ENCODE measurements at regions not wholly inside any gene's neighbourhood (a gene's known extent, or its start where the extent isn't known, plus 50 kb on each side); places are given as distances from the start of the nearest gene placed in this dataset.
"Not testable (repeated sequence)": the region's sequence is repeated elsewhere in the genome, so short reads cannot be mapped to it uniquely, and the experiment has no call there.

DNA sequence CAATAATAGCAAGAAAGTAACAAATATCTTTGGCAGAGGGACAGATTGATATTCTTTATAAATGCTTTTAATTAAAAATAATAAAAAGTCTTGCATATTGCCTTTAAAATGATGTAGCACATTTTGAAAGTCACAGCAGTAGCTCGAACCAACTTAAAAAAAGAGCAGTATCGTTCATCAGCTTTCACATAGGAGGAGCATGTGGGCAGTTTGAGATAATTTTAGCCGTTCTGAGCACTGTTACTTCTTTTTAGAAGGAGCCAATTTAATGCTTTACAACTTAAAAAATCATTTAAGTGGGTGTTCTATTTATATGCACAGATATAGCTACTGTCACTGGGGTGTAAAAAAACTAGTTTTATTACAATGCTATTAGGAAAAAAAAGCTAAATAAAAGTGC lies 622.7 kb upstream of the GBE1 start:
- ATAC-seq (no peak), DNase-seq (no peak)
- no peaks in the 10 kb centered on the region for H3K9me3 Mint-ChIP-seq (ENCODE audit: insufficient read depth)
- POLR2A ChIA-PET, result no interaction called here
- CTCF ChIA-PET, result no interaction called here
- no peaks in the 10 kb centered on the region for H3K4me1 Mint-ChIP-seq (ENCODE audit: low read depth)
- no peaks in the 10 kb centered on the region for H3K36me3 Mint-ChIP-seq (ENCODE audit: low read depth)
- no peak overlapping the region for H3K27ac Mint-ChIP-seq
- no peak overlapping the region for H3K4me3 Mint-ChIP-seq
- H3K27me3 Mint-ChIP-seq (ENCODE audit: low read depth), result no peaks in the 10 kb centered on the region

- no peak for ATAC-seq
- Mint-ChIP-seq H3K36me3 (ENCODE audit: low read depth) (no peaks in the 10 kb centered on the region), H3K27ac (no peak overlapping the region), H3K27me3 (ENCODE audit: low read depth) (no peaks in the 10 kb centered on the region), H3K4me1 (ENCODE audit: low read depth) (no peaks in the 10 kb centered on the region), H3K4me3 (no peak overlapping the region), H3K9me3 (ENCODE audit: insufficient read depth) (peaks cover 8% of the 10 kb centered on the region)
- POLR2A ChIA-PET, result no interaction called here
- no peak for DNase-seq
- CTCF ChIA-PET, result no interaction called here
Observed at GRCh38 chr3:82382831-82383230, 621.4 kb upstream of the GBE1 start.

GRCh38 chr3:82378392-82378791 lies 616.9 kb upstream of the GBE1 start:
- CTCF ChIA-PET, result no interaction called here
- no peak for DNase-seq
- Mint-ChIP-seq H3K4me3 (no peak overlapping the region), H3K4me1 (ENCODE audit: low read depth) (no peaks in the 10 kb centered on the region), H3K36me3 (ENCODE audit: low read depth) (peaks cover 5% of the 10 kb centered on the region), H3K27ac (no peak overlapping the region), H3K27me3 (ENCODE audit: low read depth) (no peaks in the 10 kb centered on the region), H3K9me3 (ENCODE audit: insufficient read depth) (peaks cover 33% of the 10 kb centered on the region)
- POLR2A ChIA-PET, result no interaction called here
- ATAC-seq, result no peak

DNA sequence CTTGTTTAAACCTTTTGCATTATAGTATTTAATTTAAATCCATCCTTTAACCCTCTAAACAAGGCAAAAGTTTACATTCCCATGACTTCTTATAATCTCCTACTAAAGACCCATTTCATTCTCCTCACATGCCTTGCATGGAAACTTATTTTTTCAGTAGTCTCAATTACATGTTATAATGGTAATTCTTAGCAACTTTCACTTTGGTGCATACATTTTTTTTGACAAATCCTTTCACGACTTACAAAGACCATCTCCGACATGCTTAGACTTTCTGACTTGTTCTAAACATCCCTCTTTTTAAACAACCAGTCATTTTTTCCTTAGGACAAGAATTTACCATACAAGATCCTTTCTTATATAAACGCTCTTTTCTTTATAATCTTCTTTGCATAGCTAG lies 615.4 kb upstream of the GBE1 start:
- DNase-seq (no peak), ATAC-seq (no peak)
- H3K36me3 Mint-ChIP-seq (ENCODE audit: low read depth), result peaks cover 5% of the 10 kb centered on the region
- no peak overlapping the region for H3K4me3 Mint-ChIP-seq
- ChIA-PET CTCF (no interaction called here), POLR2A (no interaction called here)
- no peaks in the 10 kb centered on the region for H3K4me1 Mint-ChIP-seq (ENCODE audit: low read depth)
- peaks cover 33% of the 10 kb centered on the region for H3K9me3 Mint-ChIP-seq (ENCODE audit: insufficient read depth)
- H3K27me3 Mint-ChIP-seq (ENCODE audit: low read depth), result no peaks in the 10 kb centered on the region
- H3K27ac Mint-ChIP-seq, result no peak overlapping the region

DNA sequence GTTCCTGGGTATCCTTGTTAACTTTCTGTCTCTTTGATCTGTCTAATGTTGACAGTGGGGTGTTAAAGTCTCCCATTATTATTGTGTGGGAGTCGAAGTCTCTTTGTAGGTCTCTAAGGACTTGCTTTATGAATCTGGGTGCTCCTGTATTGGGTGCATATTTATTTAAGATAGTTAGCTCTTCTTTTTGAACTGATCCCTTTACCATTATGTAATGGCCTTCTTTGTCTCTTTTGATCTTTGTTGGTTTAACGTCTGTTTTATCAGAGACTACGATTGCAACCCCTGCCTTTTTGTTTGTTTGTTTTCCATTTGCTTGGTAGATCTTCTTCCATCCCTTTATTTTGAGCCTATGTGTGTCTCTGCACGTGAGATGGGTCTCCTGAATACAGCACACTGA lies 612.4 kb upstream of the GBE1 start:
- H3K27ac Mint-ChIP-seq; H3K27me3 Mint-ChIP-seq (ENCODE audit: low read depth); H3K36me3 Mint-ChIP-seq (ENCODE audit: low read depth); H3K4me3 Mint-ChIP-seq; POLR2A ChIA-PET; H3K4me1 Mint-ChIP-seq (ENCODE audit: low read depth); DNase-seq; CTCF ChIA-PET; ATAC-seq: not testable (repeated sequence)
- peaks cover 30% of the 10 kb centered on the region for H3K9me3 Mint-ChIP-seq (ENCODE audit: insufficient read depth)

GRCh38 chr3:82364827-82365226 lies 603.4 kb upstream of the GBE1 start:
- POLR2A ChIA-PET, result no interaction called here

GRCh38 chr3:82363131-82363530 lies 601.7 kb upstream of the GBE1 start:
- H3K27me3 Mint-ChIP-seq (ENCODE audit: low read depth), result no peaks in the 10 kb centered on the region
- no peak for DNase-seq
- ChIA-PET CTCF (no interaction called here), POLR2A (no interaction called here)
- ATAC-seq, result no peak
- H3K36me3 Mint-ChIP-seq (ENCODE audit: low read depth), result no peaks in the 10 kb centered on the region
- no peaks in the 10 kb centered on the region for H3K9me3 Mint-ChIP-seq (ENCODE audit: insufficient read depth)
- H3K4me1 Mint-ChIP-seq (ENCODE audit: low read depth), result no peaks in the 10 kb centered on the region
- H3K4me3 Mint-ChIP-seq, result no peak overlapping the region
- H3K27ac Mint-ChIP-seq, result no peak overlapping the region

More at GRCh38 chr3:82364827-82365226, 603.4 kb upstream of the GBE1 start:
- H3K4me1 Mint-ChIP-seq (ENCODE audit: low read depth), result no peaks in the 10 kb centered on the region
- no peaks in the 10 kb centered on the region for H3K9me3 Mint-ChIP-seq (ENCODE audit: insufficient read depth)
- no peak overlapping the region for H3K27ac Mint-ChIP-seq
- H3K27me3 Mint-ChIP-seq (ENCODE audit: low read depth), result no peaks in the 10 kb centered on the region
- DNase-seq (no peak), ATAC-seq (no peak)
- CTCF ChIA-PET, result no interaction called here
- no peak overlapping the region for H3K4me3 Mint-ChIP-seq
- H3K36me3 Mint-ChIP-seq (ENCODE audit: low read depth), result no peaks in the 10 kb centered on the region

GRCh38 chr3:82355228-82355627 lies 593.8 kb upstream of the GBE1 start:
- Mint-ChIP-seq H3K36me3 (ENCODE audit: low read depth) (no peaks in the 10 kb centered on the region), H3K27ac (no peak overlapping the region), H3K4me1 (ENCODE audit: low read depth) (no peaks in the 10 kb centered on the region), H3K4me3 (no peak overlapping the region), H3K9me3 (ENCODE audit: insufficient read depth) (peaks cover 9% of the 10 kb centered on the region), H3K27me3 (ENCODE audit: low read depth) (no peaks in the 10 kb centered on the region)
- POLR2A ChIA-PET, result no interaction called here
- DNase-seq, result no peak
- CTCF ChIA-PET, result no interaction called here
- ATAC-seq, result no peak

GRCh38 chr3:82354228-82354627 lies 592.8 kb upstream of the GBE1 start:
- POLR2A ChIA-PET, result no interaction called here
- CTCF ChIA-PET, result no interaction called here
- Mint-ChIP-seq H3K27me3 (ENCODE audit: low read depth) (no peaks in the 10 kb centered on the region), H3K27ac (no peak overlapping the region), H3K36me3 (ENCODE audit: low read depth) (no peaks in the 10 kb centered on the region), H3K9me3 (ENCODE audit: insufficient read depth) (peaks cover 13% of the 10 kb centered on the region), H3K4me3 (no peak overlapping the region), H3K4me1 (ENCODE audit: low read depth) (no peaks in the 10 kb centered on the region)
- no peak for DNase-seq
- ATAC-seq, result no peak

- POLR2A ChIA-PET, result no interaction called here
- H3K4me1 Mint-ChIP-seq (ENCODE audit: low read depth), result no peaks in the 10 kb centered on the region
- CTCF ChIA-PET, result no interaction called here
- peaks cover 13% of the 10 kb centered on the region for H3K9me3 Mint-ChIP-seq (ENCODE audit: insufficient read depth)
- no peak overlapping the region for H3K27ac Mint-ChIP-seq
- H3K36me3 Mint-ChIP-seq (ENCODE audit: low read depth), result no peaks in the 10 kb centered on the region
- ATAC-seq, result no peak
- DNase-seq, result no peak
- H3K27me3 Mint-ChIP-seq (ENCODE audit: low read depth), result no peaks in the 10 kb centered on the region
- no peak overlapping the region for H3K4me3 Mint-ChIP-seq
Observed at GRCh38 chr3:82353306-82354171, 592.1 kb upstream of the GBE1 start.

GRCh38 chr3:82347585-82347984 lies 586.1 kb upstream of the GBE1 start:
- ChIA-PET POLR2A (no interaction called here), CTCF (no interaction called here)
- Mint-ChIP-seq H3K36me3 (ENCODE audit: low read depth) (no peaks in the 10 kb centered on the region), H3K9me3 (ENCODE audit: insufficient read depth) (peaks cover 13% of the 10 kb centered on the region), H3K4me1 (ENCODE audit: low read depth) (no peaks in the 10 kb centered on the region), H3K27me3 (ENCODE audit: low read depth) (no peaks in the 10 kb centered on the region), H3K4me3 (no peak overlapping the region), H3K27ac (no peak overlapping the region)
- DNase-seq, result no peak
- ATAC-seq, result no peak

GRCh38 chr3:82342521-82342920 lies 581.1 kb upstream of the GBE1 start:
- ATAC-seq, result no peak
- Mint-ChIP-seq H3K4me1 (ENCODE audit: low read depth) (no peaks in the 10 kb centered on the region), H3K27me3 (ENCODE audit: low read depth) (no peaks in the 10 kb centered on the region), H3K36me3 (ENCODE audit: low read depth) (no peaks in the 10 kb centered on the region), H3K27ac (no peak overlapping the region), H3K9me3 (ENCODE audit: insufficient read depth) (peaks cover 3% of the 10 kb centered on the region), H3K4me3 (no peak overlapping the region)
- DNase-seq, result no peak
- ChIA-PET CTCF (no interaction called here), POLR2A (no interaction called here)

DNA sequence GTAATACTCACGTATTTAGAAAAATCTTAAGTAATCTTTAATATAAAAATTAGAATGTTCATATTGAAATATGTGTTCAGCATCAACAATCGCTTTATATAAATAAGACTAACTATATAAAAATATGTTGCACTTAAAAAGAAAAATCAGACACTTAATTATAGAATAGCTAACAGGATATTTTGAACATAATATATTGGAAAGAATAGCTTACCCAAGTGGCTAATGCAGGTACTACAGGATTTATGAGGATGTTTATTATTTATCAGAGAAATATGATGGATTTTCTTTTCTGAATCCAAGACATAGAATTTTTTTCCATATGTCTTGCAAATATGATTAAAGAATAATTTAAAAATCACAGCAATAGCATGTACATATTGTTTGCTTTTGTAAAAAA lies 567.9 kb upstream of the GBE1 start:
- no peaks in the 10 kb centered on the region for H3K4me1 Mint-ChIP-seq (ENCODE audit: low read depth)
- POLR2A ChIA-PET, result no interaction called here
- DNase-seq (no peak), ATAC-seq (no peak)
- CTCF ChIA-PET, result no interaction called here
- peaks cover 5% of the 10 kb centered on the region for H3K9me3 Mint-ChIP-seq (ENCODE audit: insufficient read depth)
- no peaks in the 10 kb centered on the region for H3K27me3 Mint-ChIP-seq (ENCODE audit: low read depth)
- H3K36me3 Mint-ChIP-seq (ENCODE audit: low read depth), result no peaks in the 10 kb centered on the region
- H3K4me3 Mint-ChIP-seq, result no peak overlapping the region
- no peak overlapping the region for H3K27ac Mint-ChIP-seq

Data from activated CD8-positive, alpha-beta T cell treated with anti-CD3 and anti-CD28 coated beads, Interleukin-2, amount 10 ng/mL, durations not matched to agents 7 days and 5 days (primary cell).